PC-3 (cell line): ENCODE measurements at regions not wholly inside any gene's neighbourhood (a gene's known extent, or its start where the extent isn't known, plus 50 kb on each side); places are given as distances from the start of the nearest gene placed in this dataset.

Experiments used
- ATAC-seq: fragments of 200-7000 bp; cut with Tn5 transposase; 2 replicates; pipeline ENCODE4 v1.9.1; 2020; ENCODE audit warnings: mild to moderate bottlenecking, moderate library complexity
- BruUV-seq: library from RNA; stranded (reverse); fragments of 400-500 nt; replicated peaks from 2 replicates; lab custom pipeline; 2021; lab: Mats Ljungman, UMichigan
- CTCF ChIA-PET: fragments of 300-600 bp; sonication (Branson Sonifier 250); formaldehyde crosslinking; loops from one replicate; lab custom pipeline; 2022; ENCODE audit warnings: antibody characterized with exemption; lab: Charles Lee
- POLR2A ChIA-PET: fragments of 300-600 bp; sonication (Branson Sonifier 250); formaldehyde crosslinking; loops from one replicate; lab custom pipeline; 2022; ENCODE audit warnings: antibody characterized with exemption; ENCODE audit not compliant: unreplicated experiment; lab: Charles Lee
- DNase-seq: peaks from one replicate; pipeline ENCODE4 v3.0.0-alpha.2; 2015
- H2AFZ ChIP-seq: fragments of 300-600 bp; sonication (generic); 2 replicates; pipeline ENCODE4 v1.6.0; 2016; ENCODE audit warnings: antibody characterized with exemption, low read length
- H3F3A ChIP-seq: fragments of 300-600 bp; sonication (generic); one replicate; pipeline ENCODE4 v1.6.0; 2017; ENCODE audit warnings: antibody characterized with exemption, low read length, control low read depth, mild to moderate bottlenecking; ENCODE audit not compliant: unreplicated experiment
- H3K27ac ChIP-seq: fragments of 300-600 bp; sonication (generic); 2 replicates; pipeline ENCODE4 v1.5.1; 2016; ENCODE audit warnings: mild to moderate bottlenecking, low read length
- H3K27me3 ChIP-seq: fragments of 300-600 bp; sonication (generic); 2 replicates; pipeline ENCODE4 v1.6.1; 2016; ENCODE audit warnings: low read length, mixed read lengths
- H3K36me3 ChIP-seq: fragments of 300-600 bp; sonication (generic); 2 replicates; pipeline ENCODE4 v1.6.1; 2016; ENCODE audit warnings: low read depth, mixed run types, low read length, mixed read lengths
- H3K4me1 ChIP-seq: fragments of 300-600 bp; sonication (generic); 2 replicates; pipeline ENCODE4 v1.5.1; 2016; ENCODE audit warnings: low read length; ENCODE audit not compliant: insufficient read depth
- H3K4me2 ChIP-seq: fragments of 300-600 bp; sonication (generic); 2 replicates; pipeline ENCODE4 v1.6.0; 2016; ENCODE audit warnings: low read length
- H3K4me3 ChIP-seq: fragments of 300-600 bp; sonication (generic); 2 replicates; pipeline ENCODE4 v1.5.1; 2016; ENCODE audit warnings: mild to moderate bottlenecking, low read length, mixed read lengths
- H3K79me2 ChIP-seq: fragments of 300-600 bp; sonication (generic); 2 replicates; pipeline ENCODE4 v1.6.1; 2017; ENCODE audit warnings: low read length, mixed read lengths
- H3K9ac ChIP-seq: fragments of 300-600 bp; sonication (generic); 2 replicates; pipeline ENCODE4 v1.6.0; 2016; ENCODE audit warnings: mild to moderate bottlenecking, low read length
- H3K9me2 ChIP-seq: fragments of 300-600 bp; sonication (generic); replicated peaks from 2 replicates; pipeline ENCODE4 v1.6.1; 2016; ENCODE audit warnings: mixed run types, low read length, mixed read lengths
- H3K9me3 ChIP-seq: fragments of 300-600 bp; sonication (generic); 2 replicates; pipeline ENCODE4 v1.6.1; 2016; ENCODE audit warnings: low read length, mixed read lengths
- H4K20me1 ChIP-seq: fragments of 300-600 bp; sonication (generic); 2 replicates; pipeline ENCODE4 v1.6.1; 2016; ENCODE audit warnings: low read length, mixed read lengths
- EZH2 ChIP-seq: fragments of 300-600 bp; sonication (generic); IDR thresholded peaks from one replicate; pipeline ENCODE4 v1.6.1; 2017; ENCODE audit warnings: antibody characterized with exemption, mild to moderate bottlenecking, low read length; ENCODE audit not compliant: unreplicated experiment
- EZH2phosphoT487 ChIP-seq: fragments of 300-600 bp; sonication (generic); IDR thresholded peaks from 2 replicates; pipeline ENCODE4 v1.6.1; 2018; ENCODE audit warnings: mild to moderate bottlenecking, antibody characterized with exemption, low read length, borderline replicate concordance
- intact Hi-C: fragments of 100-400 bp; cut with micrococcal nuclease; formaldehyde crosslinking; loops from 2 replicates; pipeline ENCODE4 v1.9.0; 2023
- TF ChIP-seq, protein P1 (sequence below): fragments of 300-600 bp; sonication (generic); conservative IDR thresholded peaks from 2 replicates; pipeline ENCODE4 v1.5.1; 2017; ENCODE audit warnings: antibody characterized with exemption, low read depth, mild to moderate bottlenecking, low read length

GRCh38 chr12:97938031-97938430 is 475.4 kb downstream of the RMST start:
- H3K9me3 ChIP-seq, result no peaks in the 10 kb centered on the region
- no peaks in the 10 kb centered on the region for H3K27me3 ChIP-seq
- ATAC-seq (no peak), DNase-seq (no peak)
- TF ChIP-seq EZH2phosphoT487, result no peak
- TF ChIP-seq EZH2, result no peak
- TF ChIP-seq, protein P1, sequence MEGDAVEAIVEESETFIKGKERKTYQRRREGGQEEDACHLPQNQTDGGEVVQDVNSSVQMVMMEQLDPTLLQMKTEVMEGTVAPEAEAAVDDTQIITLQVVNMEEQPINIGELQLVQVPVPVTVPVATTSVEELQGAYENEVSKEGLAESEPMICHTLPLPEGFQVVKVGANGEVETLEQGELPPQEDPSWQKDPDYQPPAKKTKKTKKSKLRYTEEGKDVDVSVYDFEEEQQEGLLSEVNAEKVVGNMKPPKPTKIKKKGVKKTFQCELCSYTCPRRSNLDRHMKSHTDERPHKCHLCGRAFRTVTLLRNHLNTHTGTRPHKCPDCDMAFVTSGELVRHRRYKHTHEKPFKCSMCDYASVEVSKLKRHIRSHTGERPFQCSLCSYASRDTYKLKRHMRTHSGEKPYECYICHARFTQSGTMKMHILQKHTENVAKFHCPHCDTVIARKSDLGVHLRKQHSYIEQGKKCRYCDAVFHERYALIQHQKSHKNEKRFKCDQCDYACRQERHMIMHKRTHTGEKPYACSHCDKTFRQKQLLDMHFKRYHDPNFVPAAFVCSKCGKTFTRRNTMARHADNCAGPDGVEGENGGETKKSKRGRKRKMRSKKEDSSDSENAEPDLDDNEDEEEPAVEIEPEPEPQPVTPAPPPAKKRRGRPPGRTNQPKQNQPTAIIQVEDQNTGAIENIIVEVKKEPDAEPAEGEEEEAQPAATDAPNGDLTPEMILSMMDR, result no peak
- H3K36me3 ChIP-seq, result no peaks in the 10 kb centered on the region
- H3K9ac ChIP-seq, result no peak overlapping the region
- no peak overlapping the region for H3K4me3 ChIP-seq
- ChIA-PET POLR2A (no interaction called here), CTCF (no interaction called here)
- no peaks in the 10 kb centered on the region for H3K4me1 ChIP-seq
- no peak overlapping the region for H2AFZ ChIP-seq
- H3K4me2 ChIP-seq, result no peak overlapping the region
- H3K27ac ChIP-seq, result no peak overlapping the region
- no TSS peak for BruUV-seq
- H3F3A ChIP-seq, result no peaks in the 10 kb centered on the region
- no peaks in the 10 kb centered on the region for H4K20me1 ChIP-seq
- no peaks in the 10 kb centered on the region for H3K79me2 ChIP-seq
- intact Hi-C loops, result no loop called here
- no peaks in the 10 kb centered on the region for H3K9me2 ChIP-seq

GRCh38 chr12:97939156-97939555 is 476.6 kb downstream of the RMST start:
- ChIA-PET CTCF (no interaction called here), POLR2A (no interaction called here)
- no peak overlapping the region for H3K9ac ChIP-seq
- no peak overlapping the region for H2AFZ ChIP-seq
- no peaks in the 10 kb centered on the region for H3K79me2 ChIP-seq
- no peaks in the 10 kb centered on the region for H3K27me3 ChIP-seq
- TF ChIP-seq EZH2 (no peak), EZH2phosphoT487 (no peak)
- TF ChIP-seq, protein P1, result no peak
- intact Hi-C loops, result no loop called here
- H3K4me2 ChIP-seq, result no peak overlapping the region
- no peaks in the 10 kb centered on the region for H3K9me3 ChIP-seq
- no peaks in the 10 kb centered on the region for H3K4me1 ChIP-seq
- no peak overlapping the region for H3K4me3 ChIP-seq
- BruUV-seq, result no TSS peak
- no peak for ATAC-seq
- no peaks in the 10 kb centered on the region for H4K20me1 ChIP-seq
- no peaks in the 10 kb centered on the region for H3K9me2 ChIP-seq
- H3F3A ChIP-seq, result no peaks in the 10 kb centered on the region
- DNase-seq, result no peak
- H3K27ac ChIP-seq, result no peak overlapping the region
- H3K36me3 ChIP-seq, result no peaks in the 10 kb centered on the region

GRCh38 chr12:97940105-97940504 is 477.5 kb downstream of the RMST start:
- H3K27me3 ChIP-seq, result no peaks in the 10 kb centered on the region
- TF ChIP-seq, protein P1, result no peak
- TF ChIP-seq EZH2phosphoT487, result no peak
- no peak for TF ChIP-seq EZH2
- ChIA-PET POLR2A (no interaction called here), CTCF (no interaction called here)
- intact Hi-C loops, result no loop called here
- H3K36me3 ChIP-seq, result no peaks in the 10 kb centered on the region
- no peaks in the 10 kb centered on the region for H3K79me2 ChIP-seq
- H3K4me3 ChIP-seq, result no peak overlapping the region
- H3K9ac ChIP-seq, result no peak overlapping the region
- no peaks in the 10 kb centered on the region for H3F3A ChIP-seq
- H2AFZ ChIP-seq, result no peak overlapping the region
- no peaks in the 10 kb centered on the region for H3K4me1 ChIP-seq
- BruUV-seq, result no TSS peak
- H3K9me2 ChIP-seq, result no peaks in the 10 kb centered on the region
- no peaks in the 10 kb centered on the region for H4K20me1 ChIP-seq
- ATAC-seq, result no peak
- H3K9me3 ChIP-seq, result no peaks in the 10 kb centered on the region
- H3K27ac ChIP-seq, result no peak overlapping the region
- no peak overlapping the region for H3K4me2 ChIP-seq
- no peak for DNase-seq
